ENCODE measurements at regions not wholly inside any gene's neighbourhood (a gene's known extent, or its start where the extent isn't known, plus 50 kb on each side); places are given as distances from the start of the nearest gene placed in this dataset.

- DNase-seq (ENCODE audit: low spot score): no peak
These were observed 991.2 kb downstream of the FLRT2 start for GRCh38 chr14:86521031-86521730.

GRCh38 chr14:86518298-86518697 lies 988.4 kb downstream of the FLRT2 start:
- no peak for DNase-seq (ENCODE audit: low spot score)

GRCh38 chr14:86515195-86515594 lies 985.3 kb downstream of the FLRT2 start:
- DNase-seq (ENCODE audit: low spot score): no peak

GRCh38 chr14:86513564-86513963 lies 983.6 kb downstream of the FLRT2 start:
- DNase-seq (ENCODE audit: low spot score): no peak

- DNase-seq (ENCODE audit: low spot score): no peak
These were observed 983.1 kb downstream of the FLRT2 start for GRCh38 chr14:86513056-86513455.

- DNase-seq (ENCODE audit: low spot score): no peak
These were observed 980.5 kb downstream of the FLRT2 start for GRCh38 chr14:86510491-86510890.

GRCh38 chr14:86505808-86506207 lies 975.9 kb downstream of the FLRT2 start:
- no peak for DNase-seq (ENCODE audit: low spot score)

GRCh38 chr14:86501611-86502010 lies 971.7 kb downstream of the FLRT2 start:
- DNase-seq (ENCODE audit: low spot score): no peak

- DNase-seq (ENCODE audit: low spot score): no peak
These were observed 961.8 kb downstream of the FLRT2 start for GRCh38 chr14:86491743-86492142.

- DNase-seq (ENCODE audit: low spot score): peak; percentile 2
These were observed 951.2 kb downstream of the FLRT2 start for GRCh38 chr14:86481104-86481503.

- DNase-seq (ENCODE audit: low spot score): no peak
These were observed 934.4 kb downstream of the FLRT2 start for GRCh38 chr14:86464341-86464740.

GRCh38 chr14:86462193-86462753 lies 932.3 kb downstream of the FLRT2 start:
- no peak for DNase-seq (ENCODE audit: low spot score)

GRCh38 chr14:86457481-86458135 lies 927.7 kb downstream of the FLRT2 start:
- no peak for DNase-seq (ENCODE audit: low spot score)

GRCh38 chr14:86450085-86450484 lies 920.1 kb downstream of the FLRT2 start:
- DNase-seq (ENCODE audit: low spot score): peak; percentile 1

GRCh38 chr14:86442135-86442534 lies 912.2 kb downstream of the FLRT2 start:
- DNase-seq (ENCODE audit: low spot score): no peak

- no peak for DNase-seq (ENCODE audit: low spot score)
These were observed 900.9 kb downstream of the FLRT2 start for GRCh38 chr14:86430853-86431252.

- no peak for DNase-seq (ENCODE audit: low spot score)
These were observed 893.3 kb downstream of the FLRT2 start for GRCh38 chr14:86423214-86423613.

- DNase-seq (ENCODE audit: low spot score): no peak
These were observed 890.2 kb downstream of the FLRT2 start for GRCh38 chr14:86420131-86420530.

- DNase-seq (ENCODE audit: low spot score): no peak
These were observed 884.2 kb downstream of the FLRT2 start for GRCh38 chr14:86414146-86414545.

GRCh38 chr14:86404989-86405649 lies 875.2 kb downstream of the FLRT2 start:
- DNase-seq (ENCODE audit: low spot score): no peak

- no peak for DNase-seq (ENCODE audit: low spot score)
These were observed 874.5 kb downstream of the FLRT2 start for GRCh38 chr14:86404425-86404824.

- no peak for DNase-seq (ENCODE audit: low spot score)
These were observed 872.6 kb downstream of the FLRT2 start for GRCh38 chr14:86402545-86402944.

GRCh38 chr14:86391085-86391484 lies 861.1 kb downstream of the FLRT2 start:
- no peak for DNase-seq (ENCODE audit: low spot score)
